RWPE2 (cell line): ENCODE measurements at regions not wholly inside any gene's neighbourhood (a gene's known extent, or its start where the extent isn't known, plus 50 kb on each side); places are given as distances from the start of the nearest gene placed in this dataset.
"Not testable (repeated sequence)": the region's sequence is repeated elsewhere in the genome, so short reads cannot be mapped to it uniquely, and the experiment has no call there.

ENCODE experiments used
- ATAC-seq: fragments of 200-7000 bp; cut with Tn5 transposase; 3 replicates; pipeline ENCODE4 v1.9.1; 2021; ENCODE audit warnings: low read depth
- DNase-seq: peaks from one replicate; pipeline ENCODE4 v3.0.0-alpha.2; 2020; ENCODE audit warnings: low spot score
- H3K27ac ChIP-seq: fragments of 450-650 bp; 2 replicates; pipeline ENCODE4 v1.5.1; 2017; ENCODE audit warnings: mild to moderate bottlenecking; ENCODE audit not compliant: poor library complexity, severe bottlenecking
- H3K27me3 ChIP-seq: fragments of 250-450 bp; sonication (Bioruptor Pico); 2 replicates; pipeline ENCODE4 v1.5.1; 2021; ENCODE audit warnings: mild to moderate bottlenecking, moderate library complexity; ENCODE audit not compliant: insufficient read depth, poor library complexity, severe bottlenecking
- H3K36me3 ChIP-seq: fragments of 250-450 bp; sonication (Bioruptor Pico); 2 replicates; pipeline ENCODE4 v1.5.1; 2020; ENCODE audit warnings: low read depth, mild to moderate bottlenecking, moderate library complexity
- H3K4me1 ChIP-seq: fragments of 250-450 bp; sonication (Bioruptor Pico); 2 replicates; pipeline ENCODE4 v1.5.1; 2021; ENCODE audit warnings: mild to moderate bottlenecking, moderate library complexity; ENCODE audit not compliant: insufficient read depth, poor library complexity, severe bottlenecking
- H3K4me3 ChIP-seq: fragments of 250-450 bp; sonication (Bioruptor Pico); 2 replicates; pipeline ENCODE4 v1.5.1; 2021; ENCODE audit warnings: mild to moderate bottlenecking, moderate library complexity; ENCODE audit not compliant: severe bottlenecking
- H3K9me3 ChIP-seq: fragments of 250-450 bp; sonication (Bioruptor Pico); 2 replicates; pipeline ENCODE4 v1.5.1; 2021; ENCODE audit warnings: mild to moderate bottlenecking, moderate library complexity; ENCODE audit not compliant: severe bottlenecking
- TF ChIP-seq, protein P1 (sequence below): fragments of 450-650 bp; IDR thresholded peaks from one replicate; pipeline ENCODE4 v1.5.1; 2017; ENCODE audit warnings: mild to moderate bottlenecking, moderate library complexity; ENCODE audit not compliant: poor library complexity, severe bottlenecking

- Histone ChIP-seq H3K9me3 (no peaks in the 10 kb centered on the region), H3K4me1 (no peaks in the 10 kb centered on the region), H3K4me3 (no peak overlapping the region), H3K27me3 (no peaks in the 10 kb centered on the region), H3K36me3 (no peaks in the 10 kb centered on the region), H3K27ac (no peak overlapping the region)
- DNase-seq, result no peak
- TF ChIP-seq, protein P1, sequence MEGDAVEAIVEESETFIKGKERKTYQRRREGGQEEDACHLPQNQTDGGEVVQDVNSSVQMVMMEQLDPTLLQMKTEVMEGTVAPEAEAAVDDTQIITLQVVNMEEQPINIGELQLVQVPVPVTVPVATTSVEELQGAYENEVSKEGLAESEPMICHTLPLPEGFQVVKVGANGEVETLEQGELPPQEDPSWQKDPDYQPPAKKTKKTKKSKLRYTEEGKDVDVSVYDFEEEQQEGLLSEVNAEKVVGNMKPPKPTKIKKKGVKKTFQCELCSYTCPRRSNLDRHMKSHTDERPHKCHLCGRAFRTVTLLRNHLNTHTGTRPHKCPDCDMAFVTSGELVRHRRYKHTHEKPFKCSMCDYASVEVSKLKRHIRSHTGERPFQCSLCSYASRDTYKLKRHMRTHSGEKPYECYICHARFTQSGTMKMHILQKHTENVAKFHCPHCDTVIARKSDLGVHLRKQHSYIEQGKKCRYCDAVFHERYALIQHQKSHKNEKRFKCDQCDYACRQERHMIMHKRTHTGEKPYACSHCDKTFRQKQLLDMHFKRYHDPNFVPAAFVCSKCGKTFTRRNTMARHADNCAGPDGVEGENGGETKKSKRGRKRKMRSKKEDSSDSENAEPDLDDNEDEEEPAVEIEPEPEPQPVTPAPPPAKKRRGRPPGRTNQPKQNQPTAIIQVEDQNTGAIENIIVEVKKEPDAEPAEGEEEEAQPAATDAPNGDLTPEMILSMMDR, result no peak
- ATAC-seq, result no peak
These were observed 721.2 kb downstream of the CDH18 start for GRCh38 chr5:19266791-19267190.

- Histone ChIP-seq H3K27me3 (no peaks in the 10 kb centered on the region), H3K4me3 (no peak overlapping the region), H3K9me3 (no peaks in the 10 kb centered on the region), H3K4me1 (no peaks in the 10 kb centered on the region), H3K36me3 (no peaks in the 10 kb centered on the region), H3K27ac (no peak overlapping the region)
- ATAC-seq (no peak), DNase-seq (no peak)
- TF ChIP-seq, protein P1, result no peak
These were observed 717.8 kb downstream of the CDH18 start for GRCh38 chr5:19270153-19270552.

GRCh38 chr5:19274578-19274977, 713.4 kb downstream of the CDH18 start:
- no peaks in the 10 kb centered on the region for H3K9me3 ChIP-seq
- H3K27me3 ChIP-seq, result no peaks in the 10 kb centered on the region
- H3K4me1 ChIP-seq, result no peaks in the 10 kb centered on the region
- H3K4me3 ChIP-seq, result no peak overlapping the region
- no peak overlapping the region for H3K27ac ChIP-seq
- DNase-seq (no peak), ATAC-seq (no peak)
- TF ChIP-seq, protein P1, result no peak
- no peaks in the 10 kb centered on the region for H3K36me3 ChIP-seq

DNA sequence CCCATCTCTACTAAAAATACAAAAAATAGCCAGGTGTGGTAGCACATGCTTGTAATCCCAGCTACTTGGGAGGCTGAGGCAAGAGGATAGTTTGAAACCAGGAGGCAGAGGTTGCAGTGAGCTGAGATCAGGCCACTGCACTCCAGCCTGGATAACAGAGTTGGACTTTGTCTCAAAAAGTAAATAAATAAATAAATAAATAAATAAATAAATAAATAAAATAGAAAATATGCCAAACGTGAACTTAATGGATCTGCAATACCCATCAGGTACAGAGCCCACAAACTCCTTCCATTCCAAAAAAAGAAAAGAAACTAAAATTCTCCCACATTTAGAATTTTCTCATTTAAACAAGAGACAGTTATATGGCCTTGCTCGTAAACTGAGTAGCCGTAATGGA, 702.7 kb downstream of the CDH18 start:
- Histone ChIP-seq H3K4me3 (no peak overlapping the region), H3K36me3 (no peaks in the 10 kb centered on the region), H3K4me1 (no peaks in the 10 kb centered on the region), H3K27me3 (no peaks in the 10 kb centered on the region), H3K27ac (no peak overlapping the region), H3K9me3 (no peaks in the 10 kb centered on the region)
- TF ChIP-seq, protein P1, result no peak
- no peak for DNase-seq
- ATAC-seq, result no peak

- not testable (repeated sequence) for H3K9me3 ChIP-seq, H3K4me3 ChIP-seq, H3K36me3 ChIP-seq, DNase-seq, H3K4me1 ChIP-seq, H3K27ac ChIP-seq, ATAC-seq, H3K27me3 ChIP-seq
These were observed 700.3 kb downstream of the CDH18 start for GRCh38 chr5:19287548-19288277.

DNA sequence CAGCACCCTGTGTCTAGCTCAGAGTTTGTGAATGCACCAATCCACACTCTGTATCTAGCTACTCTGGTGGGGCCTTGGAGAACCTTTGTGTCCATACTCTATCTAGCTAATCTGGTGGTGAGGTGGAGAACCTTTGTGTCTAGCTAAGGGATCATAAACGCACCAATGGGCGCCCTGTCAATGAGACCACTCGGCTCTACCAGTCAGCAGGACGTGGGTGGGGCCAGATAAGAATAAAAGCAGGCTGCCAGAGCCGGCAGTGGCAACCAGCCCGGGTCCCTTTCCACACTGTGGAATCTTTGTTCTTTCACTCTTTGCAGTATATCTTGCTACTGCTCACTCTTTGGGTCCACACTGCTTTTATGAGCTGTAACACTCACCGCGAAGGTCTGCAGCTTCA, 699.7 kb downstream of the CDH18 start:
- ATAC-seq, H3K9me3 ChIP-seq, H3K4me1 ChIP-seq, H3K27ac ChIP-seq, H3K4me3 ChIP-seq, DNase-seq, H3K36me3 ChIP-seq, H3K27me3 ChIP-seq: not testable (repeated sequence)
